Erythroblast (primary cell): ENCODE measurements at regions not wholly inside any gene's neighbourhood (a gene's known extent, or its start where the extent isn't known, plus 50 kb on each side); places are given as distances from the start of the nearest gene placed in this dataset.

Experiments
- GATA1 ChIP-seq: IDR thresholded peaks from 2 replicates; pipeline ENCODE4 v1.6.1; 2011; ENCODE audit warnings: low read depth, mild to moderate bottlenecking, control low read depth, low read length, moderate library complexity
- POLR2A ChIP-seq: IDR thresholded peaks from 2 replicates; pipeline ENCODE4 v1.6.1; 2011; ENCODE audit warnings: mild to moderate bottlenecking, low read length

- TF ChIP-seq POLR2A (no peak), GATA1 (no peak)
These were observed 229.9 kb upstream of the STXBP5 start for GRCh38 chr6:146974351-146974750.
